ENCODE measurements at regions not wholly inside any gene's neighbourhood (a gene's known extent, or its start where the extent isn't known, plus 50 kb on each side); places are given as distances from the start of the nearest gene placed in this dataset.

- peak; percentile 17 for DNase-seq
These were observed 70.2 kb downstream of the RND3 start for GRCh38 chr2:150417278-150417677.

GRCh38 chr2:150415022-150415421, 72.4 kb downstream of the RND3 start:
- no peak for DNase-seq

- DNase-seq, result no peak
These were observed 73.6 kb downstream of the RND3 start for GRCh38 chr2:150413910-150414309.

- no peak for DNase-seq
These were observed 74.1 kb downstream of the RND3 start for GRCh38 chr2:150413366-150413765.

GRCh38 chr2:150410809-150411208, 76.7 kb downstream of the RND3 start:
- DNase-seq, result no peak

- DNase-seq, result no peak
These were observed 78.3 kb downstream of the RND3 start for GRCh38 chr2:150409196-150409595.

- no peak for DNase-seq
These were observed 83.3 kb downstream of the RND3 start for GRCh38 chr2:150404147-150404546.

GRCh38 chr2:150403457-150403856, 84.0 kb downstream of the RND3 start:
- no peak for DNase-seq

- DNase-seq, result no peak
These were observed 84.5 kb downstream of the RND3 start for GRCh38 chr2:150402953-150403352.

- no peak for DNase-seq
These were observed 86.6 kb downstream of the RND3 start for GRCh38 chr2:150400849-150401248.

- peak; percentile 69 for DNase-seq
These were observed 94.9 kb downstream of the RND3 start for GRCh38 chr2:150392614-150393013.

- DNase-seq, result no peak
These were observed 95.7 kb downstream of the RND3 start for GRCh38 chr2:150391779-150392178.

- DNase-seq, result no peak
These were observed 98.0 kb downstream of the RND3 start for GRCh38 chr2:150389447-150389846.

- DNase-seq, result no peak
These were observed 99.2 kb downstream of the RND3 start for GRCh38 chr2:150388289-150388625.

GRCh38 chr2:150387586-150388288, 99.7 kb downstream of the RND3 start:
- no peak for DNase-seq

GRCh38 chr2:150385211-150385610, 102.3 kb downstream of the RND3 start:
- DNase-seq, result no peak

GRCh38 chr2:150383587-150383986, 103.9 kb downstream of the RND3 start:
- no peak for DNase-seq

GRCh38 chr2:150379166-150379565, 108.3 kb downstream of the RND3 start:
- DNase-seq, result no peak

GRCh38 chr2:150378686-150379085, 108.8 kb downstream of the RND3 start:
- no peak for DNase-seq

GRCh38 chr2:150376553-150377335, 110.7 kb downstream of the RND3 start:
- DNase-seq, result no peak

GRCh38 chr2:150375333-150375732, 112.1 kb downstream of the RND3 start:
- no peak for DNase-seq

- no peak for DNase-seq
These were observed 113.0 kb downstream of the RND3 start for GRCh38 chr2:150374492-150374891.

- DNase-seq, result no peak
These were observed 114.1 kb downstream of the RND3 start for GRCh38 chr2:150373374-150373773.

- DNase-seq, result no peak
These were observed 116.2 kb downstream of the RND3 start for GRCh38 chr2:150371044-150371818.

Measured in COR-L47 (cell line).